ENCODE measurements at regions not wholly inside any gene's neighbourhood (a gene's known extent, or its start where the extent isn't known, plus 50 kb on each side); places are given as distances from the start of the nearest gene placed in this dataset.

GRCh38 chr9:107867738-107868137 is 378.2 kb upstream of the KLF4 start:
- Mint-ChIP-seq H3K4me1 (ENCODE audit: low read depth) (no peaks in the 10 kb centered on the region), H3K27ac (no peak overlapping the region), H3K9me3 (no peaks in the 10 kb centered on the region), H3K4me3 (no peak overlapping the region), H3K36me3 (ENCODE audit: low read depth) (no peaks in the 10 kb centered on the region), H3K27me3 (ENCODE audit: low read depth) (no peaks in the 10 kb centered on the region)
- no peak for DNase-seq (ENCODE audit: low spot score)

GRCh38 chr9:107866711-107867311 is 377.2 kb upstream of the KLF4 start:
- Mint-ChIP-seq H3K4me1 (ENCODE audit: low read depth) (no peaks in the 10 kb centered on the region), H3K4me3 (no peak overlapping the region), H3K27ac (no peak overlapping the region), H3K36me3 (ENCODE audit: low read depth) (no peaks in the 10 kb centered on the region), H3K27me3 (ENCODE audit: low read depth) (no peaks in the 10 kb centered on the region), H3K9me3 (no peaks in the 10 kb centered on the region)
- DNase-seq (ENCODE audit: low spot score), result no peak

GRCh38 chr9:107863396-107863795 is 373.8 kb upstream of the KLF4 start:
- Mint-ChIP-seq H3K36me3 (ENCODE audit: low read depth) (no peaks in the 10 kb centered on the region), H3K9me3 (no peaks in the 10 kb centered on the region), H3K27ac (no peak overlapping the region), H3K4me3 (no peak overlapping the region), H3K27me3 (ENCODE audit: low read depth) (no peaks in the 10 kb centered on the region), H3K4me1 (ENCODE audit: low read depth) (no peaks in the 10 kb centered on the region)
- no peak for DNase-seq (ENCODE audit: low spot score)

- Mint-ChIP-seq H3K9me3 (no peaks in the 10 kb centered on the region), H3K4me1 (ENCODE audit: low read depth) (no peaks in the 10 kb centered on the region), H3K27ac (no peak overlapping the region), H3K4me3 (no peak overlapping the region), H3K36me3 (ENCODE audit: low read depth) (no peaks in the 10 kb centered on the region), H3K27me3 (ENCODE audit: low read depth) (no peaks in the 10 kb centered on the region)
- DNase-seq (ENCODE audit: low spot score), result no peak
Observed at GRCh38 chr9:107862881-107863280, 373.3 kb upstream of the KLF4 start.

GRCh38 chr9:107862323-107862722 is 372.8 kb upstream of the KLF4 start:
- H3K9me3 Mint-ChIP-seq, result no peaks in the 10 kb centered on the region
- H3K27ac Mint-ChIP-seq, result no peak overlapping the region
- no peaks in the 10 kb centered on the region for H3K4me1 Mint-ChIP-seq (ENCODE audit: low read depth)
- no peaks in the 10 kb centered on the region for H3K27me3 Mint-ChIP-seq (ENCODE audit: low read depth)
- no peak overlapping the region for H3K4me3 Mint-ChIP-seq
- no peaks in the 10 kb centered on the region for H3K36me3 Mint-ChIP-seq (ENCODE audit: low read depth)
- no peak for DNase-seq (ENCODE audit: low spot score)

GRCh38 chr9:107861075-107861474 is 371.5 kb upstream of the KLF4 start:
- H3K9me3 Mint-ChIP-seq, result no peaks in the 10 kb centered on the region
- no peak for DNase-seq (ENCODE audit: low spot score)
- no peaks in the 10 kb centered on the region for H3K4me1 Mint-ChIP-seq (ENCODE audit: low read depth)
- no peak overlapping the region for H3K27ac Mint-ChIP-seq
- H3K36me3 Mint-ChIP-seq (ENCODE audit: low read depth), result no peaks in the 10 kb centered on the region
- H3K27me3 Mint-ChIP-seq (ENCODE audit: low read depth), result no peaks in the 10 kb centered on the region
- no peak overlapping the region for H3K4me3 Mint-ChIP-seq

- Mint-ChIP-seq H3K27me3 (ENCODE audit: low read depth) (no peaks in the 10 kb centered on the region), H3K9me3 (peaks cover 5% of the 10 kb centered on the region), H3K4me3 (no peak overlapping the region), H3K4me1 (ENCODE audit: low read depth) (no peaks in the 10 kb centered on the region), H3K27ac (no peak overlapping the region), H3K36me3 (ENCODE audit: low read depth) (no peaks in the 10 kb centered on the region)
- DNase-seq (ENCODE audit: low spot score), result no peak
Observed at GRCh38 chr9:107858260-107858659, 368.7 kb upstream of the KLF4 start.

- no peak overlapping the region for H3K4me3 Mint-ChIP-seq
Observed at GRCh38 chr9:107856633-107857032, 367.1 kb upstream of the KLF4 start.

GRCh38 chr9:107855164-107855563 is 365.6 kb upstream of the KLF4 start:
- Mint-ChIP-seq H3K9me3 (peaks cover 5% of the 10 kb centered on the region), H3K36me3 (ENCODE audit: low read depth) (no peaks in the 10 kb centered on the region), H3K4me1 (ENCODE audit: low read depth) (no peaks in the 10 kb centered on the region), H3K27ac (no peak overlapping the region), H3K27me3 (ENCODE audit: low read depth) (no peaks in the 10 kb centered on the region), H3K4me3 (no peak overlapping the region)
- no peak for DNase-seq (ENCODE audit: low spot score)

More at GRCh38 chr9:107856633-107857032, 367.1 kb upstream of the KLF4 start:
- Mint-ChIP-seq H3K27ac (no peak overlapping the region), H3K4me1 (ENCODE audit: low read depth) (no peaks in the 10 kb centered on the region), H3K36me3 (ENCODE audit: low read depth) (no peaks in the 10 kb centered on the region), H3K27me3 (ENCODE audit: low read depth) (no peaks in the 10 kb centered on the region), H3K9me3 (peaks cover 5% of the 10 kb centered on the region)
- no peak for DNase-seq (ENCODE audit: low spot score)

GRCh38 chr9:107853461-107853860 is 363.9 kb upstream of the KLF4 start:
- Mint-ChIP-seq H3K9me3 (peaks cover 5% of the 10 kb centered on the region), H3K4me3 (no peak overlapping the region), H3K27ac (no peak overlapping the region), H3K36me3 (ENCODE audit: low read depth) (no peaks in the 10 kb centered on the region), H3K27me3 (ENCODE audit: low read depth) (no peaks in the 10 kb centered on the region), H3K4me1 (ENCODE audit: low read depth) (no peaks in the 10 kb centered on the region)
- DNase-seq (ENCODE audit: low spot score), result no peak

GRCh38 chr9:107852891-107853290 is 363.3 kb upstream of the KLF4 start:
- Mint-ChIP-seq H3K36me3 (ENCODE audit: low read depth) (no peaks in the 10 kb centered on the region), H3K27ac (no peak overlapping the region), H3K4me1 (ENCODE audit: low read depth) (no peaks in the 10 kb centered on the region), H3K9me3 (peaks cover 5% of the 10 kb centered on the region), H3K27me3 (ENCODE audit: low read depth) (no peaks in the 10 kb centered on the region), H3K4me3 (no peak overlapping the region)
- DNase-seq (ENCODE audit: low spot score), result no peak

GRCh38 chr9:107850653-107851052 is 361.1 kb upstream of the KLF4 start:
- Mint-ChIP-seq H3K4me1 (ENCODE audit: low read depth) (no peaks in the 10 kb centered on the region), H3K27ac (no peak overlapping the region), H3K36me3 (ENCODE audit: low read depth) (no peaks in the 10 kb centered on the region), H3K4me3 (no peak overlapping the region), H3K9me3 (peaks cover 9% of the 10 kb centered on the region), H3K27me3 (ENCODE audit: low read depth) (no peaks in the 10 kb centered on the region)
- DNase-seq (ENCODE audit: low spot score), result no peak

- no peak overlapping the region for H3K27ac Mint-ChIP-seq
- H3K4me3 Mint-ChIP-seq, result no peak overlapping the region
- peaks cover 5% of the 10 kb centered on the region for H3K9me3 Mint-ChIP-seq
- no peaks in the 10 kb centered on the region for H3K27me3 Mint-ChIP-seq (ENCODE audit: low read depth)
- no peaks in the 10 kb centered on the region for H3K4me1 Mint-ChIP-seq (ENCODE audit: low read depth)
- no peak for DNase-seq (ENCODE audit: low spot score)
- no peaks in the 10 kb centered on the region for H3K36me3 Mint-ChIP-seq (ENCODE audit: low read depth)
Observed at GRCh38 chr9:107847978-107848964, 358.7 kb upstream of the KLF4 start.

GRCh38 chr9:107842530-107842929 is 353.0 kb upstream of the KLF4 start:
- Mint-ChIP-seq H3K36me3 (ENCODE audit: low read depth) (no peaks in the 10 kb centered on the region), H3K4me1 (ENCODE audit: low read depth) (no peaks in the 10 kb centered on the region), H3K4me3 (no peak overlapping the region), H3K9me3 (peaks cover 7% of the 10 kb centered on the region), H3K27me3 (ENCODE audit: low read depth) (no peaks in the 10 kb centered on the region), H3K27ac (no peak overlapping the region)
- no peak for DNase-seq (ENCODE audit: low spot score)

All from T-helper 2 cell treated with Interferon-gamma antibody and Interleukin-4, amounts not matched to agents 5 μg/mL and 100 μg/mL, for 36 hours (primary cell).